Fibroblast of lung (primary cell): ENCODE measurements at regions not wholly inside any gene's neighbourhood (a gene's known extent, or its start where the extent isn't known, plus 50 kb on each side); places are given as distances from the start of the nearest gene placed in this dataset.

Experiments used
- DNase-seq, 2 donors: peaks; one replicate each; pipeline versions ENCODE4 v3.0.0 to v3.0.0-alpha.2; 2010; ENCODE audit warnings: low read depth in 2 of 2
- H2AFZ ChIP-seq: 2 replicates; pipeline ENCODE4 v1.5.1; 2012; ENCODE audit warnings: low read length, control low read depth, inconsistent platforms
- H3K27ac ChIP-seq: 2 replicates; pipeline ENCODE4 v1.5.1; 2011; ENCODE audit warnings: low read length, control low read depth; ENCODE audit not compliant: insufficient read depth
- H3K27me3 ChIP-seq: 2 replicates; pipeline ENCODE4 v1.5.1; 2011; ENCODE audit warnings: mild to moderate bottlenecking, low read length; ENCODE audit not compliant: control insufficient read depth, insufficient read depth
- H3K36me3 ChIP-seq: 2 replicates; pipeline ENCODE4 v1.5.1; 2011; ENCODE audit warnings: low read length; ENCODE audit not compliant: control insufficient read depth, insufficient read depth
- H3K4me1 ChIP-seq: 2 replicates; pipeline ENCODE4 v1.5.1; 2011; ENCODE audit warnings: low read length; ENCODE audit not compliant: control insufficient read depth, insufficient read depth; ENCODE audit errors: extremely low read depth
- H3K4me2 ChIP-seq: 2 replicates; pipeline ENCODE4 v1.5.1; 2011; ENCODE audit warnings: low read length, control low read depth; ENCODE audit not compliant: insufficient read depth; ENCODE audit errors: extremely low read depth
- H3K4me3 ChIP-seq, 4 experiments: fragments of 200-600 bp in 1 of 4; sonication (generic) in 1 of 4; replicated peaks in 1 of 4; 2 replicates each; pipeline ENCODE4 v1.5.1; 2011 to 2016; ENCODE audit warnings: low read length in 4 of 4, low read depth in 3 of 4, mild to moderate bottlenecking in 3 of 4, control low read depth in 2 of 4, inconsistent platforms in 1 of 4, mixed read lengths in 1 of 4; ENCODE audit not compliant: insufficient read depth in 1 of 4; ENCODE audit errors: control extremely low read depth in 1 of 4
- H3K79me2 ChIP-seq: 2 replicates; pipeline ENCODE4 v1.5.1; 2012; ENCODE audit warnings: mild to moderate bottlenecking, low read length, inconsistent platforms; ENCODE audit not compliant: control insufficient read depth, insufficient read depth
- H3K9ac ChIP-seq: 2 replicates; pipeline ENCODE4 v1.5.1; 2011; ENCODE audit warnings: mild to moderate bottlenecking, low read length, control low read depth; ENCODE audit not compliant: insufficient read depth
- H3K9me3 ChIP-seq: 2 replicates; pipeline ENCODE4 v1.5.1; 2012; ENCODE audit warnings: low read depth, low read length; ENCODE audit not compliant: control insufficient read depth, insufficient read depth
- H4K20me1 ChIP-seq: 2 replicates; pipeline ENCODE4 v1.5.1; 2011; ENCODE audit warnings: low read length; ENCODE audit not compliant: control insufficient read depth, insufficient read depth; ENCODE audit errors: extremely low read depth
- EZH2 ChIP-seq: IDR thresholded peaks from 2 replicates; pipeline ENCODE4 v1.5.1; 2012; ENCODE audit warnings: low read length, control low read depth, mild to moderate bottlenecking; ENCODE audit errors: missing control alignments
- TF ChIP-seq, protein P1 (sequence below), 2 donors: IDR thresholded peaks in 1 of 2; conservative IDR thresholded peaks in 1 of 2; 1 replicate in 1 of 2; 2 replicates in 1 of 2; pipeline ENCODE4 v1.5.1; 2011 to 2012; ENCODE audit warnings: low read length in 2 of 2, control low read depth in 1 of 2, inconsistent platforms in 1 of 2, low read depth in 1 of 2, mild to moderate bottlenecking in 1 of 2

DNA sequence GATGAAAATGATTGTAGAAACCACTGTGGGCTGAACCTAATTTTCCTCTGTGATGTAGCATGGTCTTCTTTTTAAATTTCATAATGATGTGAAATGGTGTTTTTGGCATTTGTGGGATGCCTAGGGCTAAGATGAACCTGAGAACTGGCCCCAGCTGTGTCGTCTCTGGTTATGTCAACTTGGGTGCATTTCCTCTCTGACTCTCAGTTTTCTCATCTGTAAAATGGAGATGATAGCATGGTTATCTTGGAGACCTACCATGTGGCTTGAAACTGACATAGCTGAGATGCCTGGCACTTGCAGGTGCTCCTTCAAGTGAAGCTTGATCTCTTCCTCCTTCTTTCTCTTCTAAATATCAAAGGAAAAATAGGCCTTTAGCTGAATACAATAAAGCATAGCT, 77.8 kb downstream of the BOD1 start:
- no peak for TF ChIP-seq EZH2
- TF ChIP-seq, protein P1, sequence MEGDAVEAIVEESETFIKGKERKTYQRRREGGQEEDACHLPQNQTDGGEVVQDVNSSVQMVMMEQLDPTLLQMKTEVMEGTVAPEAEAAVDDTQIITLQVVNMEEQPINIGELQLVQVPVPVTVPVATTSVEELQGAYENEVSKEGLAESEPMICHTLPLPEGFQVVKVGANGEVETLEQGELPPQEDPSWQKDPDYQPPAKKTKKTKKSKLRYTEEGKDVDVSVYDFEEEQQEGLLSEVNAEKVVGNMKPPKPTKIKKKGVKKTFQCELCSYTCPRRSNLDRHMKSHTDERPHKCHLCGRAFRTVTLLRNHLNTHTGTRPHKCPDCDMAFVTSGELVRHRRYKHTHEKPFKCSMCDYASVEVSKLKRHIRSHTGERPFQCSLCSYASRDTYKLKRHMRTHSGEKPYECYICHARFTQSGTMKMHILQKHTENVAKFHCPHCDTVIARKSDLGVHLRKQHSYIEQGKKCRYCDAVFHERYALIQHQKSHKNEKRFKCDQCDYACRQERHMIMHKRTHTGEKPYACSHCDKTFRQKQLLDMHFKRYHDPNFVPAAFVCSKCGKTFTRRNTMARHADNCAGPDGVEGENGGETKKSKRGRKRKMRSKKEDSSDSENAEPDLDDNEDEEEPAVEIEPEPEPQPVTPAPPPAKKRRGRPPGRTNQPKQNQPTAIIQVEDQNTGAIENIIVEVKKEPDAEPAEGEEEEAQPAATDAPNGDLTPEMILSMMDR (conservative IDR thresholded peaks at IDR 0.05 in 1 of 2, IDR thresholded peaks at IDR 0.05 in 1 of 2; ENCODE audit: low read depth in 1 of 2, low read length in 2 of 2), result no peak
- Histone ChIP-seq H3K27me3 (no peaks in the 10 kb centered on the region), H3K4me1 (no peaks in the 10 kb centered on the region), H3K9me3 (no peaks in the 10 kb centered on the region), H2AFZ (no peak overlapping the region), H4K20me1 (no peaks in the 10 kb centered on the region), H3K27ac (no peak overlapping the region), H3K36me3 (no peaks in the 10 kb centered on the region), H3K4me2 (no peak overlapping the region), H3K4me3 (no peak overlapping the region), H3K9ac (no peak overlapping the region), H3K79me2 (no peaks in the 10 kb centered on the region)
- DNase-seq, result no peak

DNA sequence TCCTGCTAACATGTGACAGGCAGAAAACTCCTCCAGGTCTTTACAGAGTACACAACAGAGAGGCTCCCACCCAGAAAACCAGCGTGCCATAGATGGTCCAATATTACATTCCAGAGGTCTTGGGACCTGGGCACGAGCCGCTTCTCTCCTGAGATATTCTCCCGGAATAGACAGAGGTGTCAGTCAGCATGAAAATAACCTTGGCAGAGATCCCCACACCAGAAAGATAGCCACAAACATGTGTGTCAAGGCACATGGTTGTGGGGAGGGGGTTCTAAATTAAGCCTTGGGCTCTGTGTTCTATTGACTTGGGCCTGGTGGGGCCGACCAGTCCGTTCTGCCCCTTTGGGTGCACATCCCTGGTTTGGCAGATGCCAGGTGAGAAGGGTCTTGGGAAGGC, 78.4 kb downstream of the BOD1 start:
- Histone ChIP-seq H4K20me1 (no peaks in the 10 kb centered on the region), H3K4me1 (no peaks in the 10 kb centered on the region), H3K79me2 (no peaks in the 10 kb centered on the region), H3K9ac (no peak overlapping the region), H3K4me3 (no peak overlapping the region), H3K9me3 (no peaks in the 10 kb centered on the region), H3K4me2 (no peak overlapping the region), H3K27me3 (no peaks in the 10 kb centered on the region), H2AFZ (no peak overlapping the region), H3K36me3 (no peaks in the 10 kb centered on the region), H3K27ac (no peak overlapping the region)
- DNase-seq, result no peak
- TF ChIP-seq, protein P1 (conservative IDR thresholded peaks at IDR 0.05 in 1 of 2, IDR thresholded peaks at IDR 0.05 in 1 of 2; ENCODE audit: low read depth in 1 of 2, low read length in 2 of 2), result no peak
- no peak for TF ChIP-seq EZH2

DNA sequence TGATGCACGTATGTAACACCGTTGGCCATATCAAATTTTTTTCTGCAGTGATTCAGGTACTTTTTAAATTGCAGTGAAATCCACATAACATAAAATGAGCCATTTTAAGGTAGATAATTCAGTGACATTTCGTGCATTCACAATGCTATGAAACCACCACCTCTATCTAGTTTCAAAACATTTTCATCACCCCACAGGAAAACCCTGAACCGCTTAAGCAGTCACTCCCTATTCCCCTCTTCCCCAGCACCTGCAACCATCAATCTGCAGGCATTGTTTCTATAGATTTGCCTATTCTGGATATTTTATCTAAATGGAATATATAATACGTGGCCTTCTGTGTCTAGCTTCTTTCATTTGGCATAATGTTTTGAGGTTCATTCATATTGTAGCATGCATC, 79.2 kb downstream of the BOD1 start:
- no peaks in the 10 kb centered on the region for H3K36me3 ChIP-seq
- no peak overlapping the region for H3K9ac ChIP-seq
- no peak overlapping the region for H3K27ac ChIP-seq
- no peak overlapping the region for H3K4me2 ChIP-seq
- no peaks in the 10 kb centered on the region for H4K20me1 ChIP-seq
- no peak overlapping the region for H3K4me3 ChIP-seq
- H3K9me3 ChIP-seq, result no peaks in the 10 kb centered on the region
- no peak overlapping the region for H2AFZ ChIP-seq
- TF ChIP-seq, protein P1 (conservative IDR thresholded peaks at IDR 0.05 in 1 of 2, IDR thresholded peaks at IDR 0.05 in 1 of 2; ENCODE audit: low read depth in 1 of 2, low read length in 2 of 2), result no peak
- TF ChIP-seq EZH2, result no peak
- H3K4me1 ChIP-seq, result no peaks in the 10 kb centered on the region
- no peaks in the 10 kb centered on the region for H3K27me3 ChIP-seq
- H3K79me2 ChIP-seq, result no peaks in the 10 kb centered on the region
- no peak for DNase-seq
